Choroid plexus epithelial cell (primary cell): ENCODE measurements at regions not wholly inside any gene's neighbourhood (a gene's known extent, or its start where the extent isn't known, plus 50 kb on each side); places are given as distances from the start of the nearest gene placed in this dataset.

Experiments
- DNase-seq: peaks from one replicate; pipeline ENCODE4 v3.0.0-alpha.2; 2010; ENCODE audit warnings: low read depth
- H3K4me3 ChIP-seq: 2 replicates; pipeline ENCODE4 v1.5.1; 2011; ENCODE audit warnings: low read depth, mild to moderate bottlenecking, control low read depth, low read length, moderate library complexity
- CTCF ChIP-seq: conservative IDR thresholded peaks from 2 replicates; pipeline ENCODE4 v1.5.1; 2011; ENCODE audit warnings: low read depth, mild to moderate bottlenecking, control low read depth, inconsistent platforms, low read length, moderate library complexity

- DNase-seq, result no peak
- TF ChIP-seq CTCF, result no peak
- H3K4me3 ChIP-seq, result no peak overlapping the region
These were observed 68.6 kb upstream of the FOXA2 start for GRCh38 chr20:22652681-22653588.

GRCh38 chr20:22653658-22654642, 69.6 kb upstream of the FOXA2 start:
- TF ChIP-seq CTCF, result no peak
- no peak for DNase-seq

GRCh38 chr20:22663528-22664025, 79.2 kb upstream of the FOXA2 start:
- DNase-seq, result no peak
- H3K4me3 ChIP-seq, result no peak overlapping the region
- TF ChIP-seq CTCF, result no peak

More at GRCh38 chr20:22653658-22654642, 69.6 kb upstream of the FOXA2 start:
- no peak overlapping the region for H3K4me3 ChIP-seq

- no peak for DNase-seq
- no peak for TF ChIP-seq CTCF
- H3K4me3 ChIP-seq, result no peak overlapping the region
These were observed 82.8 kb upstream of the FOXA2 start for GRCh38 chr20:22667198-22667597.

GRCh38 chr20:22672191-22672590, 87.8 kb upstream of the FOXA2 start:
- no peak for DNase-seq
- H3K4me3 ChIP-seq, result no peak overlapping the region
- TF ChIP-seq CTCF, result no peak

- TF ChIP-seq CTCF, result no peak
- no peak for DNase-seq
- no peak overlapping the region for H3K4me3 ChIP-seq
These were observed 89.1 kb upstream of the FOXA2 start for GRCh38 chr20:22673467-22673866.
